SU-DHL-6 (cell line): ENCODE measurements at regions not wholly inside any gene's neighbourhood (a gene's known extent, or its start where the extent isn't known, plus 50 kb on each side); places are given as distances from the start of the nearest gene placed in this dataset.

ENCODE experiments used
- H2AFZ ChIP-seq: fragments of 200-600 bp; sonication (generic); 2 replicates; pipeline ENCODE4 v1.6.1; 2014; ENCODE audit warnings: low read depth, mild to moderate bottlenecking, moderate library complexity, mixed read lengths, antibody characterized with exemption, low read length; ENCODE audit not compliant: severe bottlenecking
- H3F3A ChIP-seq: fragments of 200-600 bp; shearing (Covaris generic); 2 replicates; pipeline ENCODE4 v1.6.0; 2016; ENCODE audit warnings: antibody characterized with exemption, mild to moderate bottlenecking; ENCODE audit not compliant: insufficient read depth
- H3K27ac ChIP-seq: fragments of 200-600 bp; sonication (generic); 2 replicates; pipeline ENCODE4 v1.5.1; 2016; ENCODE audit warnings: low read depth, mild to moderate bottlenecking, low read length, moderate library complexity, mixed read lengths
- H3K27me3 ChIP-seq: fragments of 200-600 bp; sonication (generic), shearing (Covaris generic); 2 replicates; pipeline ENCODE4 v1.6.0; 2014; ENCODE audit warnings: mild to moderate bottlenecking, low read length
- H3K36me3 ChIP-seq: fragments of 200-600 bp; sonication (generic); 2 replicates; pipeline ENCODE4 v1.6.1; 2014; ENCODE audit warnings: mild to moderate bottlenecking, low read length, mixed read lengths
- H3K4me2 ChIP-seq: fragments of 300-600, 200-600 bp; shearing (Covaris generic), sonication (generic); 2 replicates; pipeline ENCODE4 v1.6.0; 2014; ENCODE audit warnings: low read length, low read depth, mild to moderate bottlenecking; ENCODE audit not compliant: poor library complexity, severe bottlenecking
- H3K4me3 ChIP-seq: fragments of 200-600 bp; sonication (generic); 2 replicates; pipeline ENCODE4 v1.5.1; 2014; ENCODE audit warnings: antibody characterized with exemption, low read length, mild to moderate bottlenecking, mixed read lengths; ENCODE audit not compliant: insufficient read depth, poor library complexity, severe bottlenecking
- H3K79me2 ChIP-seq: fragments of 200-600 bp; sonication (generic); 2 replicates; pipeline ENCODE4 v1.6.1; 2014; ENCODE audit warnings: mild to moderate bottlenecking, low read length, moderate library complexity; ENCODE audit not compliant: insufficient read depth
- H3K9ac ChIP-seq: fragments of 200-600 bp; sonication (generic); 2 replicates; pipeline ENCODE4 v1.7.0; 2014; ENCODE audit warnings: mild to moderate bottlenecking, low read length
- H3K9me2 ChIP-seq: fragments of 200-600 bp; sonication (generic); replicated peaks from 2 replicates; pipeline ENCODE4 v1.6.1; 2014; ENCODE audit warnings: low read length; ENCODE audit not compliant: insufficient read depth
- H3K9me3 ChIP-seq: fragments of 200-600 bp; sonication (generic); 2 replicates; pipeline ENCODE4 v1.6.1; 2014; ENCODE audit warnings: low read length, mixed read lengths; ENCODE audit not compliant: insufficient read depth
- H4K20me1 ChIP-seq: fragments of 200-600 bp; sonication (generic); 2 replicates; pipeline ENCODE4 v1.6.1; 2014; ENCODE audit warnings: low read depth, mild to moderate bottlenecking, antibody characterized with exemption, low read length, moderate library complexity, mixed read lengths
- EZH2phosphoT487 ChIP-seq: fragments of 200-600 bp; sonication (generic), shearing (Covaris generic); conservative IDR thresholded peaks from 2 replicates; pipeline ENCODE4 v1.6.1; 2018; ENCODE audit warnings: mild to moderate bottlenecking, antibody characterized with exemption, low read length, moderate library complexity, mixed read lengths
- TF ChIP-seq, protein P1 (sequence below): fragments of 200-600 bp; sonication (generic); IDR thresholded peaks from one replicate; pipeline ENCODE4 v1.5.1; 2017; ENCODE audit warnings: antibody characterized with exemption, mild to moderate bottlenecking, low read length, moderate library complexity; ENCODE audit not compliant: insufficient read depth, poor library complexity, severe bottlenecking

DNA sequence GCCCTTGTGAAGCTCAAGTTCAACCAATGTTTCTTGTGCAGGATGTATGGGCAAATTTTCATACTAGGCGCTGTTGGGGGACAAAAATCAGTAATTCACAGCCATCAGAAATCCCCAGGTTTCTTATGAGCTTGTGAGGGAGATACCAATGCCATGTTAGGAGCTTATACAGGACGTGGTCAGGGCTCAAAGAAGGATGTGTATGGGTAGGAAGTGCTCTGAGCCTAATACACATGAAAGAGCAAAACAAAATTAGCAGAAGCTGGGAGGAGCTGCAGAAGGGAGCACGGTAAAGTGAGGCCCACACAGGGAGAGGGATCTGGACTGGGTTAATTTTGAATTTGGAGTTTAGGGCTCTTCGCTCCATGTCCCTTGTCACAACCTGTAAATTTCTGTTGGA, 114.6 kb upstream of the MAP3K1 start:
- no peak overlapping the region for H3K27ac ChIP-seq
- no peaks in the 10 kb centered on the region for H3K9me3 ChIP-seq
- TF ChIP-seq EZH2phosphoT487: no peak
- TF ChIP-seq, protein P1, sequence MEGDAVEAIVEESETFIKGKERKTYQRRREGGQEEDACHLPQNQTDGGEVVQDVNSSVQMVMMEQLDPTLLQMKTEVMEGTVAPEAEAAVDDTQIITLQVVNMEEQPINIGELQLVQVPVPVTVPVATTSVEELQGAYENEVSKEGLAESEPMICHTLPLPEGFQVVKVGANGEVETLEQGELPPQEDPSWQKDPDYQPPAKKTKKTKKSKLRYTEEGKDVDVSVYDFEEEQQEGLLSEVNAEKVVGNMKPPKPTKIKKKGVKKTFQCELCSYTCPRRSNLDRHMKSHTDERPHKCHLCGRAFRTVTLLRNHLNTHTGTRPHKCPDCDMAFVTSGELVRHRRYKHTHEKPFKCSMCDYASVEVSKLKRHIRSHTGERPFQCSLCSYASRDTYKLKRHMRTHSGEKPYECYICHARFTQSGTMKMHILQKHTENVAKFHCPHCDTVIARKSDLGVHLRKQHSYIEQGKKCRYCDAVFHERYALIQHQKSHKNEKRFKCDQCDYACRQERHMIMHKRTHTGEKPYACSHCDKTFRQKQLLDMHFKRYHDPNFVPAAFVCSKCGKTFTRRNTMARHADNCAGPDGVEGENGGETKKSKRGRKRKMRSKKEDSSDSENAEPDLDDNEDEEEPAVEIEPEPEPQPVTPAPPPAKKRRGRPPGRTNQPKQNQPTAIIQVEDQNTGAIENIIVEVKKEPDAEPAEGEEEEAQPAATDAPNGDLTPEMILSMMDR: no peak
- no peak overlapping the region for H3K9ac ChIP-seq
- no peaks in the 10 kb centered on the region for H3K36me3 ChIP-seq
- H3K27me3 ChIP-seq: no peaks in the 10 kb centered on the region
- H3K79me2 ChIP-seq: no peaks in the 10 kb centered on the region
- H3K4me3 ChIP-seq: no peak overlapping the region
- no peaks in the 10 kb centered on the region for H4K20me1 ChIP-seq
- H3K9me2 ChIP-seq: no peaks in the 10 kb centered on the region
- H3F3A ChIP-seq: no peaks in the 10 kb centered on the region
- H3K4me2 ChIP-seq: no peak overlapping the region
- H2AFZ ChIP-seq: no peak overlapping the region

DNA sequence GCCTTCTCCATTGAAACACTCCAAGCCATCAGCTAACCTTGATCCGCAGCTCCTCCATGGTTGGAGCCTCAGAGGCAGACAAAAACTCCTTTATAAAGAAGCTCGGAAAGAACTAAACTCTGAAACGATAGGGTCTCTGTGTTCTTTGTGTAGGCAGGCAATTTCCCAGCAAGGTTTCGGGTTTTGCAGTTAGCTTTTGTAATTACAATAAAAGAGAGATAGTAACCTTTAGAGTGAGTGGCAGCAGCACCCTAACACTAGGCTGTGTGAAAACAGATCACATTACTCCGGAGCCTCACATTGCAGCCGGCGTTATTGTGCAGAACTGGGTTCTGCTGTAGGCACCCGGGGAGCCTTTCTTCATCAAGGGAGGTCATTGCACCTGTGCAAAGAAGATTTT, 115.8 kb upstream of the MAP3K1 start:
- Histone ChIP-seq H3K9me3 (no peaks in the 10 kb centered on the region), H3K4me3 (no peak overlapping the region), H3K4me2 (no peak overlapping the region)

DNA sequence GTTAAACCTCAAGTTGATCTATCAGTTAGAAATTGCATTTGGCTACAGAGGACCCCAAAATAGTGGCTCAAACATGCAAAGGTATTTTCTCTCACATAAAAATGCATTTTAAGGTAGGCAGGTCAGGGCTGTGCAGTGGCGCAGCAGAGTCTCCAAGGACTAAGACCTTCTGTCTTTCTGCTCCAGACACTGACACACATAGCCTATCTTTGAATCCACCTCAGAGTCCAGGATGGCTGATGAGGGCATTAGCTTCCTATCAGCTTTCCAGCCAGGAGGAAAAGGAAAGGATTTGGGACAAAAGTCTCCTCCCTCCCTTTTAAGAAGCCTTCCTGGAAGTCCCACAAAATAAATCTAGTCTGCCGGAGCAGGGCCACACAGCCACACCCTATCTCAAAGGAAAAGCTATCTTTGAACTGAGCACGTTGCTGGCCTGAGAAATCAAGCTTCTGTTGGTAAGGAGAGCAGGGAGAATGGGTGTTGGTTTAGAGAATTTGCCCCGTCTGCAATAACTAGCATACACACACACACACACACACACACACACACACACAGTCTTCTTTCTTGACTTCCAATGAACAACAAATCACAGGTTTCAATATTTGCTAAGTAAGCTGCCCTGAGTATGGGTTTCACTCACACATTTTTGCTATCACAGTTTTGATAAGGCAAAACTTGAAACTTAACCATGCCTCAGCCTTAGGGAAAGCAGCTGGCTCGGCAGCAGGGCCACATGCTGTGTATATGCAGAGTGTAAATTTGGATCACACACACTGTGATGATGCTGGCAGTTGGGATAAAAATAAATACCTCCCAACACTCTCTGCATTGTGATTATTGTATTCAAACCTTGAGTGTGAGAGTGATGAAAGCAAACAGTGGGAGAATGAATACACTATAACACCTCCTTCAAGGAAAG, 116.6 kb upstream of the MAP3K1 start:
- H3K4me3 ChIP-seq: no peak overlapping the region
- no peak overlapping the region for H3K27ac ChIP-seq
- no peaks in the 10 kb centered on the region for H3F3A ChIP-seq
- H3K27me3 ChIP-seq: no peaks in the 10 kb centered on the region
- no peaks in the 10 kb centered on the region for H3K36me3 ChIP-seq
- H4K20me1 ChIP-seq: no peaks in the 10 kb centered on the region
- H3K9me2 ChIP-seq: no peaks in the 10 kb centered on the region
- no peak overlapping the region for H3K4me2 ChIP-seq
- no peak overlapping the region for H3K9ac ChIP-seq
- no peaks in the 10 kb centered on the region for H3K79me2 ChIP-seq
- no peaks in the 10 kb centered on the region for H3K9me3 ChIP-seq
- H2AFZ ChIP-seq: no peak overlapping the region
- TF ChIP-seq, protein P1: no peak

More for the DNA sequence above, 115.8 kb upstream of the MAP3K1 start:
- Histone ChIP-seq H3K27me3 (no peaks in the 10 kb centered on the region), H2AFZ (no peak overlapping the region), H3K79me2 (no peaks in the 10 kb centered on the region), H3K9ac (no peak overlapping the region), H4K20me1 (no peaks in the 10 kb centered on the region), H3K9me2 (no peaks in the 10 kb centered on the region), H3K36me3 (no peaks in the 10 kb centered on the region), H3K27ac (no peak overlapping the region), H3F3A (no peaks in the 10 kb centered on the region)
- TF ChIP-seq EZH2phosphoT487: no peak
- TF ChIP-seq, protein P1: no peak
